Endothelial cell of umbilical vein (primary cell): ENCODE measurements at regions not wholly inside any gene's neighbourhood (a gene's known extent, or its start where the extent isn't known, plus 50 kb on each side); places are given as distances from the start of the nearest gene placed in this dataset.

ENCODE experiments used
- BruUV-seq: library from RNA; stranded (reverse); fragments of 400-500 nt; replicated peaks from 2 replicates; lab custom pipeline; 2021; lab: Mats Ljungman, UMichigan
- CTCF ChIA-PET: fragments of 300-600, 350-600 bp; sonication (Branson Sonifier 250); formaldehyde crosslinking; loops from one replicate; lab custom pipeline; 2021; ENCODE audit warnings: antibody characterized with exemption, inconsistent platforms; lab: Charles Lee
- POLR2A ChIA-PET: fragments of 300-600, 350-600 bp; sonication (Branson Sonifier 250); formaldehyde crosslinking; loops from one replicate; lab custom pipeline; 2021; ENCODE audit warnings: antibody characterized with exemption, inconsistent platforms; lab: Charles Lee
- DNase-seq: peaks from one replicate; pipeline ENCODE4 v3.0.0-alpha.2; 2011; ENCODE audit warnings: low read depth, low spot score
- FAIRE-seq: peaks from 2 replicates; lab custom pipeline; 2011; peaks lifted over from hg19 to GRCh38; lab: Jason Lieb, UNC
- H2AFZ ChIP-seq: 2 replicates; pipeline ENCODE4 v1.6.0; 2012; ENCODE audit warnings: low read depth, low read length, control low read depth, inconsistent platforms
- H3K27ac ChIP-seq: 2 replicates; pipeline ENCODE4 v1.5.1; 2011; ENCODE audit warnings: low read depth, mild to moderate bottlenecking, control low read depth, low read length, moderate library complexity; ENCODE audit not compliant: insufficient read depth
- H3K27me3 ChIP-seq, 2 experiments: 2 replicates each; pipeline versions ENCODE4 v1.6.0 to v1.6.1; 2011; ENCODE audit warnings: low read length in 2 of 2, mixed read lengths in 1 of 2; ENCODE audit not compliant: control insufficient read depth in 2 of 2, insufficient read depth in 2 of 2
- H3K36me3 ChIP-seq, 2 experiments: 2 replicates in 1 of 2; 3 replicates in 1 of 2; pipeline ENCODE4 v1.5.1; 2011; ENCODE audit warnings: low read length in 2 of 2, mild to moderate bottlenecking in 1 of 2, moderate library complexity in 1 of 2; ENCODE audit not compliant: control insufficient read depth in 2 of 2, insufficient read depth in 2 of 2; ENCODE audit errors: extremely low read depth in 1 of 2
- H3K4me1 ChIP-seq: 3 replicates; pipeline ENCODE4 v1.5.1; 2011; ENCODE audit warnings: mild to moderate bottlenecking, low read length; ENCODE audit not compliant: control insufficient read depth, insufficient read depth; ENCODE audit errors: extremely low read depth
- H3K4me2 ChIP-seq: 2 replicates; pipeline ENCODE4 v1.6.1; 2011; ENCODE audit warnings: low read length, control low read depth, mixed read lengths; ENCODE audit not compliant: insufficient read depth
- H3K4me3 ChIP-seq, 3 experiments: fragments of 200-600 bp in 1 of 3; sonication (generic), shearing (Covaris generic) in 1 of 3; replicated peaks in 1 of 3; 2 replicates each; pipeline ENCODE4 v1.5.1; 2011 to 2016; ENCODE audit warnings: control low read depth in 3 of 3, low read length in 3 of 3, mild to moderate bottlenecking in 2 of 3, inconsistent platforms in 1 of 3, low read depth in 1 of 3, moderate library complexity in 1 of 3; ENCODE audit not compliant: insufficient read depth in 1 of 3
- H3K79me2 ChIP-seq: 2 replicates; pipeline ENCODE4 v1.6.0; 2012; ENCODE audit warnings: low read length, inconsistent platforms; ENCODE audit not compliant: control insufficient read depth, insufficient read depth
- H3K9ac ChIP-seq: replicated peaks from 2 replicates; pipeline ENCODE3; 2011; ENCODE audit warnings: low read length, control low read depth; ENCODE audit not compliant: insufficient read depth; ENCODE audit errors: extremely low read depth
- H3K9me1 ChIP-seq: replicated peaks from 3 replicates; pipeline ENCODE4 v1.6.0; 2011; ENCODE audit warnings: mild to moderate bottlenecking, low read length; ENCODE audit not compliant: control insufficient read depth, insufficient read depth; ENCODE audit errors: extremely low read depth
- H3K9me3 ChIP-seq: replicated peaks from 2 replicates; pipeline ENCODE4 v1.5.1; 2012; ENCODE audit warnings: low read length, inconsistent platforms; ENCODE audit not compliant: control insufficient read depth, insufficient read depth
- H4K20me1 ChIP-seq: replicated peaks from 2 replicates; pipeline ENCODE3; 2011; ENCODE audit warnings: mild to moderate bottlenecking, low read length; ENCODE audit not compliant: control insufficient read depth, insufficient read depth; ENCODE audit errors: extremely low read depth
- EZH2 ChIP-seq: IDR thresholded peaks from 2 replicates; pipeline ENCODE4 v1.6.1; 2012; ENCODE audit warnings: borderline replicate concordance, low read depth, mild to moderate bottlenecking, moderate library complexity, low read length, inconsistent platforms; ENCODE audit not compliant: severe bottlenecking
- FOS ChIP-seq: IDR thresholded peaks from 2 replicates; pipeline ENCODE4 v1.6.1; 2011; ENCODE audit warnings: mild to moderate bottlenecking, low read length, moderate library complexity, borderline replicate concordance; ENCODE audit not compliant: insufficient read depth
- GATA2 ChIP-seq: IDR thresholded peaks from 2 replicates; pipeline ENCODE4 v1.7.0; 2011; ENCODE audit warnings: low read depth, mild to moderate bottlenecking, moderate library complexity, mixed read lengths, low read length; ENCODE audit not compliant: insufficient read length, insufficient read depth
- JUN ChIP-seq: IDR thresholded peaks from 2 replicates; pipeline ENCODE4 v1.6.1; 2011; ENCODE audit warnings: borderline replicate concordance, low read depth; ENCODE audit not compliant: insufficient read length, insufficient read depth
- MYC ChIP-seq: IDR thresholded peaks from one replicate; pipeline ENCODE4 v1.6.1; 2011; ENCODE audit warnings: mild to moderate bottlenecking, low read depth, low read length
- POLR2A ChIP-seq: IDR thresholded peaks from 2 replicates; pipeline ENCODE4 v1.6.1; 2012; ENCODE audit warnings: low read depth, mild to moderate bottlenecking, control low read depth, low read length
- POLR2AphosphoS5 ChIP-seq: IDR thresholded peaks from 2 replicates; pipeline ENCODE4 v1.6.1; 2012; ENCODE audit warnings: low read depth, mild to moderate bottlenecking, control low read depth, low read length, moderate library complexity; ENCODE audit not compliant: insufficient read depth
- dilution Hi-C: fragments of 300-500 bp; cut with MboI; formaldehyde crosslinking; loops from one replicate; pipeline ENCODE4 v1.15.0; 2019; ENCODE audit warnings: low sequenced_read_pairs; ENCODE audit not compliant: extremely low pct_ligation_motif_present
- intact Hi-C: fragments of 100-400 bp; cut with micrococcal nuclease; formaldehyde crosslinking; loops from one replicate; pipeline ENCODE4 v1.10.0; 2022
- TF ChIP-seq, protein P1 (sequence below), 2 donors: IDR thresholded peaks; 1 replicate in 1 of 2; 2 replicates in 1 of 2; pipeline ENCODE4 v1.5.1; 2011; ENCODE audit warnings: low read length in 2 of 2, mild to moderate bottlenecking in 2 of 2, moderate library complexity in 2 of 2, control low read depth in 1 of 2, inconsistent platforms in 1 of 2, low read depth in 1 of 2; ENCODE audit not compliant: insufficient read depth in 1 of 2; ENCODE audit errors: extremely low read depth in 1 of 2
- TF ChIP-seq, protein P2 (sequence below): IDR thresholded peaks from 2 replicates; pipeline ENCODE4 v1.6.1; 2011; ENCODE audit not compliant: insufficient read depth, insufficient read length

DNA sequence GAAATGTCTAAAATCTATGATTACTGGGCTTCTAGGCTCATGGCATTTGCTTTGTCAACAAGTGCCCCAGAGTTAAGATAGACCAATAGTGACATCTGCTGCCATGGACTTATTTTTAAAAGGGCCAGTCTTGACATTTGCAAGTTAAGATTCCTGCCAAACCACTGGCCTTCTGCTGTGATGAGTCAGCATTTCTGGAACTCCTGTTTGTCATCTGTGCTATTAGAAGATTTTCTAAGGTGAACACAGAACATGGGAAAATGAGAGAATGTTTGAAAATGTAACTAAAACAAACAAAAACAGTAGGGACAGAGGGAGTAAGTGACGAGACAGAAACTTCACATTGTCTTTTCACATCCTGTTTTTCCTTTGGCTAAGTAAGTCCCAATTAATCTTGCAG, 93.7 kb upstream of the WDR75 start:
- Histone ChIP-seq H3K4me3 (no peak overlapping the region), H3K79me2 (no peaks in the 10 kb centered on the region), H2AFZ (peak overlapping the region; percentile 43), H3K36me3 (no peaks in the 10 kb centered on the region), H3K4me2 (no peak overlapping the region), H3K27ac (peak overlapping the region; percentile 20), H3K4me1 (peaks cover 8% of the 10 kb centered on the region), H4K20me1 (no peaks in the 10 kb centered on the region), H3K9me1 (no peaks in the 10 kb centered on the region), H3K9ac (no peak overlapping the region), H3K9me3 (no peaks in the 10 kb centered on the region), H3K27me3 (no peaks in the 10 kb centered on the region)
- ChIA-PET POLR2A (no interaction called here), CTCF (interaction anchor here (1.1 to 1.7 kb wide), 2 partner anchors 39 to 64 kb away, joined by 3 to 4 read pairs; no protein-coding TSS in a partner anchor)
- dilution Hi-C loops = no loop called here
- intact Hi-C loops = loop anchor here (1.0 kb wide), 1 partner anchor 253 kb away; no protein-coding TSS in a partner anchor
- TF ChIP-seq FOS (no peak), JUN (peak; percentile 7)
- BruUV-seq = no TSS peak
- peak; percentile 62 for FAIRE-seq
- peak; percentile 87 for DNase-seq

DNA sequence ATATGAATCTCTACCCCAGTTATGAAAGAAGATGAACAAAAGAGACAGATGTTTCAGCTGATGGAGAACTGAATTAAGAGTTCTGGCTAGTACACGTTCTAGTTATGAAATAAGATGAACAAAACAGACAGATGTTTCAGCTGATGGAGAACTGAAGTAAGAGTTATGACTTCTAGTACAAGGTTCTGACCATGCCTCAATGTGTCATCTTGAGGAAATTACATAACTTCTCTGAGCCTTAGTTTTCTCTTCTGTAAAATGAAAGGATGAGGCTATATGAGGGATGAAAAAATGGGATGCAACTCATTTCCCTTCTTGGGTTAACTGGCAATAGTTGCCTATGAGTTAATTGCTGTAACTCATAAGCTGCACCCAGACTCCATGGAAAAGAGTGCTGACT, 92.9 kb upstream of the WDR75 start:
- dilution Hi-C loops = no loop called here
- intact Hi-C loops = no loop called here
- CTCF ChIA-PET = interaction anchor here (1.1 to 1.7 kb wide), 5 partner anchors 40 to 64 kb away, joined by 3 to 4 read pairs (median 4); no protein-coding TSS in a partner anchor

More for the DNA sequence above, 92.9 kb upstream of the WDR75 start:
- FAIRE-seq = no peak
- no peak overlapping the region for H3K4me2 ChIP-seq
- H3K4me3 ChIP-seq = no peak overlapping the region
- no peaks in the 10 kb centered on the region for H3K27me3 ChIP-seq
- H3K79me2 ChIP-seq = no peaks in the 10 kb centered on the region
- BruUV-seq = no TSS peak
- TF ChIP-seq POLR2A (no peak), EZH2 (no peak), POLR2AphosphoS5 (no peak), MYC (no peak), JUN (no peak), FOS (no peak), GATA2 (no peak)
- TF ChIP-seq, protein P1, sequence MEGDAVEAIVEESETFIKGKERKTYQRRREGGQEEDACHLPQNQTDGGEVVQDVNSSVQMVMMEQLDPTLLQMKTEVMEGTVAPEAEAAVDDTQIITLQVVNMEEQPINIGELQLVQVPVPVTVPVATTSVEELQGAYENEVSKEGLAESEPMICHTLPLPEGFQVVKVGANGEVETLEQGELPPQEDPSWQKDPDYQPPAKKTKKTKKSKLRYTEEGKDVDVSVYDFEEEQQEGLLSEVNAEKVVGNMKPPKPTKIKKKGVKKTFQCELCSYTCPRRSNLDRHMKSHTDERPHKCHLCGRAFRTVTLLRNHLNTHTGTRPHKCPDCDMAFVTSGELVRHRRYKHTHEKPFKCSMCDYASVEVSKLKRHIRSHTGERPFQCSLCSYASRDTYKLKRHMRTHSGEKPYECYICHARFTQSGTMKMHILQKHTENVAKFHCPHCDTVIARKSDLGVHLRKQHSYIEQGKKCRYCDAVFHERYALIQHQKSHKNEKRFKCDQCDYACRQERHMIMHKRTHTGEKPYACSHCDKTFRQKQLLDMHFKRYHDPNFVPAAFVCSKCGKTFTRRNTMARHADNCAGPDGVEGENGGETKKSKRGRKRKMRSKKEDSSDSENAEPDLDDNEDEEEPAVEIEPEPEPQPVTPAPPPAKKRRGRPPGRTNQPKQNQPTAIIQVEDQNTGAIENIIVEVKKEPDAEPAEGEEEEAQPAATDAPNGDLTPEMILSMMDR (IDR thresholded peaks at IDR 0.05; ENCODE audit: extremely low read depth in 1 of 2, insufficient read depth in 1 of 2, low read depth in 1 of 2, low read length in 2 of 2) = no peak
- TF ChIP-seq, protein P2, sequence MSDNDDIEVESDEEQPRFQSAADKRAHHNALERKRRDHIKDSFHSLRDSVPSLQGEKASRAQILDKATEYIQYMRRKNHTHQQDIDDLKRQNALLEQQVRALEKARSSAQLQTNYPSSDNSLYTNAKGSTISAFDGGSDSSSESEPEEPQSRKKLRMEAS = no peak
- no peak for DNase-seq
- H3K27ac ChIP-seq = no peak overlapping the region
- POLR2A ChIA-PET = no interaction called here
- no peaks in the 10 kb centered on the region for H3K36me3 ChIP-seq
- H3K4me1 ChIP-seq = peaks cover 8% of the 10 kb centered on the region
- no peaks in the 10 kb centered on the region for H3K9me3 ChIP-seq
- H2AFZ ChIP-seq = no peak overlapping the region
- no peaks in the 10 kb centered on the region for H3K9me1 ChIP-seq
- no peak overlapping the region for H3K9ac ChIP-seq
- H4K20me1 ChIP-seq = no peaks in the 10 kb centered on the region
